ENCODE measurements at regions not wholly inside any gene's neighbourhood (a gene's known extent, or its start where the extent isn't known, plus 50 kb on each side); places are given as distances from the start of the nearest gene placed in this dataset.

- WGBS (ENCODE audit: insufficient coverage, low coverage, low lambda C conversion rate, missing lambda C conversion rate) = 32% methylated on average over 3 of the region's 3 CpGs
- no peaks in the 10 kb centered on the region for H3K9me3 ChIP-seq
- H3K4me3 ChIP-seq = no peak overlapping the region
- peak in 3 of 4 donors; percentile 30 to 67 (median 43) for ATAC-seq
- DNase-seq = no peak
- H3K27ac ChIP-seq = no peak overlapping the region
- no peaks in the 10 kb centered on the region for H3K4me1 ChIP-seq
- intact Hi-C loops (cut with DNase I) = no loop called here
- no peak for TF ChIP-seq POLR2A (IDR thresholded peaks at IDR 0.05)
- TF ChIP-seq, protein P1, sequence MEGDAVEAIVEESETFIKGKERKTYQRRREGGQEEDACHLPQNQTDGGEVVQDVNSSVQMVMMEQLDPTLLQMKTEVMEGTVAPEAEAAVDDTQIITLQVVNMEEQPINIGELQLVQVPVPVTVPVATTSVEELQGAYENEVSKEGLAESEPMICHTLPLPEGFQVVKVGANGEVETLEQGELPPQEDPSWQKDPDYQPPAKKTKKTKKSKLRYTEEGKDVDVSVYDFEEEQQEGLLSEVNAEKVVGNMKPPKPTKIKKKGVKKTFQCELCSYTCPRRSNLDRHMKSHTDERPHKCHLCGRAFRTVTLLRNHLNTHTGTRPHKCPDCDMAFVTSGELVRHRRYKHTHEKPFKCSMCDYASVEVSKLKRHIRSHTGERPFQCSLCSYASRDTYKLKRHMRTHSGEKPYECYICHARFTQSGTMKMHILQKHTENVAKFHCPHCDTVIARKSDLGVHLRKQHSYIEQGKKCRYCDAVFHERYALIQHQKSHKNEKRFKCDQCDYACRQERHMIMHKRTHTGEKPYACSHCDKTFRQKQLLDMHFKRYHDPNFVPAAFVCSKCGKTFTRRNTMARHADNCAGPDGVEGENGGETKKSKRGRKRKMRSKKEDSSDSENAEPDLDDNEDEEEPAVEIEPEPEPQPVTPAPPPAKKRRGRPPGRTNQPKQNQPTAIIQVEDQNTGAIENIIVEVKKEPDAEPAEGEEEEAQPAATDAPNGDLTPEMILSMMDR (IDR thresholded peaks at IDR 0.05) = no peak
- no peaks in the 10 kb centered on the region for H3K36me3 ChIP-seq
- H3K27me3 ChIP-seq = no peaks in the 10 kb centered on the region
These were observed 338.1 kb upstream of the TMEM132C start for GRCh38 chr12:127928615-127929571.

DNA sequence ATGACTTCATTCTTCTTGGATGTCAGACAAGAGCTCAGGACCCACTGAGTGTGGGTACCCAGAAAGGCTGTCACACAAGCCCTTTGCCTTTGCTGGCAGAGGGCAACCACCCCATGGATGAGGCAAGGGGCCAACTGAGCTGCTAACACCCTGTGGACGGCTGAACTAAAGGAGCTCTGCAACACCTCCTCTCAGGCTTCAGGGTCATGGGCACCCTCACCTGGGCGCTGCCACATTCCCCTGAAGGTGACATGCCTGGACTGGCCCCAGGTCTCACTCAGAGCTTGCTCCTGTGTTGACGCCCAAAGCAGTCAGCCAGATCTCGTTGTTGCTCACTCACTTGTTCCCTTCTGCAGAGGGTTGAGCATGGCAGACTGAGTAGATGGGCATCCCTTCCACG lies 336.8 kb upstream of the TMEM132C start:
- ATAC-seq (peak in 1 of 4 donors; percentile 16), DNase-seq (no peak)
- Histone ChIP-seq H3K36me3 (no peaks in the 10 kb centered on the region), H3K9me3 (no peaks in the 10 kb centered on the region), H3K4me1 (no peaks in the 10 kb centered on the region), H3K4me3 (no peak overlapping the region), H3K27ac (no peak overlapping the region), H3K27me3 (no peaks in the 10 kb centered on the region)
- TF ChIP-seq, protein P1 (IDR thresholded peaks at IDR 0.05) = no peak
- no peak for TF ChIP-seq POLR2A (IDR thresholded peaks at IDR 0.05)
- WGBS (ENCODE audit: insufficient coverage, low coverage, low lambda C conversion rate, missing lambda C conversion rate) = 27% methylated on average over 3 of the region's 5 CpGs
- intact Hi-C loops (cut with DNase I) = no loop called here

DNA sequence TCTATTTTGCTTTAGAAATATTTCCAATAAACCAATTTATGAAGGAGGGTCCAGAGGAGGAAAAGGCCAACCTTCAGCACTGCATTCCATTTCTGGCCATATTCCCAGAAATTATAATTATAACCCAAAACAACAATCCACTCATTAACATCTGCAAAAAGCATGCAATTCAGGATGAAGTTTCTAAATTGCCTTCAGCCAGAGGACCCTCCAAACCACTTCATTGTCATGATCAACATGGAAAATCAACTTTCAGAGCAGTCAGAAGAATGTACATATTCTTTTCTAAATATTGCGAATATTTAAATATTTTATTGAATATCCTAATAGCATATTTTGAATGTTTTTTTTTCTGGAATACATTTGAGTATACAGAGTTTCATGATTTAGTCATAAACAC lies 332.6 kb upstream of the TMEM132C start:
- ATAC-seq (no peak), DNase-seq (no peak)
- H3K27ac ChIP-seq = no peak overlapping the region
- H3K4me1 ChIP-seq = no peaks in the 10 kb centered on the region
- 56% methylated on average over 1 of the region's 1 CpG for WGBS (ENCODE audit: insufficient coverage, low coverage, low lambda C conversion rate, missing lambda C conversion rate)
- H3K27me3 ChIP-seq = no peaks in the 10 kb centered on the region
- no peak for TF ChIP-seq POLR2A (IDR thresholded peaks at IDR 0.05)
- TF ChIP-seq, protein P1 (IDR thresholded peaks at IDR 0.05) = no peak
- H3K36me3 ChIP-seq = no peaks in the 10 kb centered on the region
- H3K4me3 ChIP-seq = no peak overlapping the region
- intact Hi-C loops (cut with DNase I) = no loop called here
- no peaks in the 10 kb centered on the region for H3K9me3 ChIP-seq

GRCh38 chr12:127936463-127936862 lies 330.5 kb upstream of the TMEM132C start:
- ATAC-seq (no peak), DNase-seq (no peak)
- Histone ChIP-seq H3K27ac (no peak overlapping the region), H3K4me3 (no peak overlapping the region), H3K27me3 (no peaks in the 10 kb centered on the region), H3K4me1 (no peaks in the 10 kb centered on the region), H3K9me3 (no peaks in the 10 kb centered on the region), H3K36me3 (no peaks in the 10 kb centered on the region)
- TF ChIP-seq POLR2A (IDR thresholded peaks at IDR 0.05) = no peak
- TF ChIP-seq, protein P1 (IDR thresholded peaks at IDR 0.05) = no peak
- 39% methylated on average over 2 of the region's 2 CpGs for WGBS (ENCODE audit: insufficient coverage, low coverage, low lambda C conversion rate, missing lambda C conversion rate)
- intact Hi-C loops (cut with DNase I) = no loop called here
